A549 (cell line): ENCODE measurements at regions not wholly inside any gene's neighbourhood (a gene's known extent, or its start where the extent isn't known, plus 50 kb on each side); places are given as distances from the start of the nearest gene placed in this dataset.

Experiments used
- ATAC-seq, 2 experiments: fragments of 200-7000 bp in 1 of 2; fragments of >200 bp in 1 of 2; cut with Nextera tagmentation in 1 of 2; cut with Tn5 transposase in 1 of 2; 3 replicates each; pipeline versions ENCODE4 v1.8.0 to v1.9.1; 2018 to 2020; ENCODE audit warnings: mild to moderate bottlenecking in 1 of 2, moderate library complexity in 1 of 2
- CTCF ChIA-PET: fragments of 300-600 bp; sonication (Branson Sonifier 250); formaldehyde crosslinking; extraction: SDS; loops from one replicate; lab custom pipeline; 2021; ENCODE audit warnings: antibody characterized with exemption, inconsistent platforms; lab: Yijun Ruan, JAX
- POLR2A ChIA-PET: fragments of 350-600 bp; formaldehyde crosslinking; extraction: SDS; loops from one replicate; lab custom pipeline; 2021; ENCODE audit warnings: antibody characterized with exemption, inconsistent platforms; lab: Yijun Ruan, JAX
- DNase-seq, 2 experiments: peaks; one replicate each; pipeline versions ENCODE4 v3.0.0 to v3.0.0-alpha.2; 2011 to 2016; ENCODE audit warnings: low read depth in 1 of 2, low spot score in 1 of 2
- FAIRE-seq: peaks from 2 replicates; lab custom pipeline; 2011; peaks lifted over from hg19 to GRCh38; lab: Jason Lieb, UNC
- H3K27ac ChIP-seq, 2 experiments: fragments of >200 bp; sonication (Bioruptor Twin); formaldehyde crosslinking; 3 replicates each; pipeline ENCODE4 v1.5.1; 2016 to 2017
- H3K4me1 ChIP-seq: fragments of >200 bp; sonication (Bioruptor Twin); formaldehyde crosslinking; 3 replicates; pipeline ENCODE4 v1.6.1; 2016
- H3K4me2 ChIP-seq: fragments of >200 bp; sonication (Bioruptor Twin); formaldehyde crosslinking; 3 replicates; pipeline ENCODE4 v1.6.1; 2016
- H3K4me3 ChIP-seq: fragments of >200 bp; sonication (Bioruptor Twin); formaldehyde crosslinking; 3 replicates; pipeline ENCODE4 v1.5.1; 2016
- H3K9me3 ChIP-seq: fragments of >200 bp; sonication (Bioruptor Twin); formaldehyde crosslinking; 3 replicates; pipeline ENCODE4 v1.6.1; 2016
- CTCF ChIP-seq: fragments of >200 bp; sonication (Bioruptor Twin); formaldehyde crosslinking; IDR thresholded peaks from 3 replicates; pipeline ENCODE4 v1.5.1; 2016
- E2F6 ChIP-seq: IDR thresholded peaks from 2 replicates; pipeline ENCODE4 v1.6.1; 2012; ENCODE audit warnings: low read depth, borderline replicate concordance
- ESRRA ChIP-seq: fragments of 150-350 bp; IDR thresholded peaks from 2 replicates; pipeline ENCODE4 v1.6.1; 2014; ENCODE audit warnings: mild to moderate bottlenecking, low read length, borderline replicate concordance
- HDAC2 ChIP-seq: fragments of 200-600 bp; sonication (generic); IDR thresholded peaks from 2 replicates; pipeline ENCODE4 v1.6.1; 2016
- HMGXB4 ChIP-seq: fragments of 250-450 bp; sonication (Bioruptor Pico); IDR thresholded peaks from 2 replicates; pipeline ENCODE4 v1.5.0; 2021; ENCODE audit warnings: mild to moderate bottlenecking, moderate library complexity, borderline replicate concordance
- HOXB13 ChIP-seq: fragments of 250-450 bp; sonication (Bioruptor Pico); IDR thresholded peaks from 2 replicates; pipeline ENCODE4 v1.5.0; 2020; ENCODE audit warnings: low read depth, mild to moderate bottlenecking, moderate library complexity
- MAX ChIP-seq: IDR thresholded peaks from 2 replicates; pipeline ENCODE4 v1.6.1; 2012
- NPAS2 ChIP-seq: fragments of 250-450 bp; sonication (Bioruptor Pico); IDR thresholded peaks from 2 replicates; pipeline ENCODE4 v1.8.0; 2022; ENCODE audit warnings: mild to moderate bottlenecking, moderate library complexity, borderline replicate concordance
- NR3C1 ChIP-seq: fragments of >200 bp; sonication (Bioruptor Twin); formaldehyde crosslinking; IDR thresholded peaks from 3 replicates; pipeline ENCODE4 v1.6.1; 2017
- POLR2A ChIP-seq: IDR thresholded peaks from 2 replicates; pipeline ENCODE4 v1.6.1; 2012; ENCODE audit warnings: mild to moderate bottlenecking, low read length
- REST ChIP-seq: fragments of 200-600 bp; sonication (generic); IDR thresholded peaks from 2 replicates; pipeline ENCODE4 v1.6.1; 2016; ENCODE audit warnings: antibody characterized with exemption, mild to moderate bottlenecking, moderate library complexity
- TFCP2L1 ChIP-seq: fragments of 250-450 bp; sonication (Bioruptor Pico); IDR thresholded peaks from 2 replicates; pipeline ENCODE4 v1.5.0; 2021; ENCODE audit warnings: mild to moderate bottlenecking
- ZFP36 ChIP-seq: fragments of 450-650 bp; IDR thresholded peaks from 2 replicates; pipeline ENCODE4 v1.6.1; 2014; ENCODE audit warnings: borderline replicate concordance; ENCODE audit not compliant: partially characterized antibody
- WGBS: methylation state at CpG from one replicate; pipeline ENCODE4 v1.1.6; 2017; ENCODE audit errors: missing lambda C conversion rate; 5-methylcytosine and 5-hydroxymethylcytosine counted together

GRCh38 chr2:107094450-107094986, 208.6 kb upstream of the ST6GAL2 start:
- DNase-seq = no peak
- no peak for FAIRE-seq
- Histone ChIP-seq H3K9me3 (no peaks in the 10 kb centered on the region), H3K4me1 (peaks cover 17% of the 10 kb centered on the region), H3K4me2 (no peak overlapping the region), H3K4me3 (no peak overlapping the region), H3K27ac (no peak overlapping the region)
- no peak for TF ChIP-seq ESRRA
- no peak for TF ChIP-seq NR3C1
- no peak for TF ChIP-seq E2F6
- no peak for TF ChIP-seq HDAC2
- no peak for TF ChIP-seq REST
- WGBS = 75% methylated on average over 4 of the region's 4 CpGs
- POLR2A ChIA-PET = no interaction called here
- no peak for ATAC-seq
- CTCF ChIA-PET = no interaction called here

- ATAC-seq (no peak), FAIRE-seq (no peak), DNase-seq (no peak)
- H3K4me1 ChIP-seq = no peaks in the 10 kb centered on the region
- no peak overlapping the region for H3K4me3 ChIP-seq
- H3K4me2 ChIP-seq = no peak overlapping the region
- WGBS = 87% methylated on average over 8 of the region's 8 CpGs
- no peaks in the 10 kb centered on the region for H3K9me3 ChIP-seq
- no peak for TF ChIP-seq HOXB13 (CRISPR knock-in tag)
- TF ChIP-seq TFCP2L1 = no peak
- TF ChIP-seq, all 56 proteins: peak for 0
- H3K27ac ChIP-seq = no peak overlapping the region
- ChIA-PET POLR2A (no interaction called here), CTCF (interaction anchor here (0.6 kb wide), 1 partner anchor 368 kb away, joined by 3 read pairs; no protein-coding TSS in a partner anchor)
Measured at GRCh38 chr2:107102176-107102575, 216.2 kb upstream of the ST6GAL2 start.

- H3K4me2 ChIP-seq = no peak overlapping the region
- ChIA-PET POLR2A (no interaction called here), CTCF (no interaction called here)
- no peaks in the 10 kb centered on the region for H3K4me1 ChIP-seq
- FAIRE-seq (no peak), ATAC-seq (no peak), DNase-seq (no peak)
- TF ChIP-seq MAX (no peak), REST (no peak)
- H3K4me3 ChIP-seq = no peak overlapping the region
- no peak overlapping the region for H3K27ac ChIP-seq
- H3K9me3 ChIP-seq = no peaks in the 10 kb centered on the region; the same call in 2 of the 3 replicates
- WGBS = 72% methylated on average over 2 of the region's 2 CpGs
Measured at GRCh38 chr2:107107351-107107750, 221.4 kb upstream of the ST6GAL2 start.

GRCh38 chr2:107108556-107108955, 222.6 kb upstream of the ST6GAL2 start:
- H3K4me1 ChIP-seq = no peaks in the 10 kb centered on the region
- no peak for FAIRE-seq
- ATAC-seq = no peak
- WGBS = 33% methylated on average over 2 of the region's 2 CpGs
- CTCF ChIA-PET = no interaction called here
- POLR2A ChIA-PET = no interaction called here
- H3K27ac ChIP-seq = no peak overlapping the region
- H3K4me3 ChIP-seq = no peak overlapping the region
- no peak for DNase-seq
- H3K9me3 ChIP-seq = no peaks in the 10 kb centered on the region; the same call in 2 of the 3 replicates
- H3K4me2 ChIP-seq = no peak overlapping the region
- TF ChIP-seq CTCF (no peak), NPAS2 (CRISPR knock-in tag) (no peak), HMGXB4 (CRISPR knock-in tag) (no peak), POLR2A (no peak), ZFP36 (no peak), HOXB13 (CRISPR knock-in tag) (no peak)
